RWPE2 (cell line): ENCODE measurements at regions not wholly inside any gene's neighbourhood (a gene's known extent, or its start where the extent isn't known, plus 50 kb on each side); places are given as distances from the start of the nearest gene placed in this dataset.

ENCODE experiments used
- ATAC-seq: fragments of 200-7000 bp; cut with Tn5 transposase; 3 replicates; pipeline ENCODE4 v1.9.1; 2021; ENCODE audit warnings: low read depth
- DNase-seq: peaks from one replicate; pipeline ENCODE4 v3.0.0-alpha.2; 2020; ENCODE audit warnings: low spot score
- H3K27ac ChIP-seq: fragments of 450-650 bp; 2 replicates; pipeline ENCODE4 v1.5.1; 2017; ENCODE audit warnings: mild to moderate bottlenecking; ENCODE audit not compliant: poor library complexity, severe bottlenecking
- H3K27me3 ChIP-seq: fragments of 250-450 bp; sonication (Bioruptor Pico); 2 replicates; pipeline ENCODE4 v1.5.1; 2021; ENCODE audit warnings: mild to moderate bottlenecking, moderate library complexity; ENCODE audit not compliant: insufficient read depth, poor library complexity, severe bottlenecking
- H3K36me3 ChIP-seq: fragments of 250-450 bp; sonication (Bioruptor Pico); 2 replicates; pipeline ENCODE4 v1.5.1; 2020; ENCODE audit warnings: low read depth, mild to moderate bottlenecking, moderate library complexity
- H3K4me1 ChIP-seq: fragments of 250-450 bp; sonication (Bioruptor Pico); 2 replicates; pipeline ENCODE4 v1.5.1; 2021; ENCODE audit warnings: mild to moderate bottlenecking, moderate library complexity; ENCODE audit not compliant: insufficient read depth, poor library complexity, severe bottlenecking
- H3K4me3 ChIP-seq: fragments of 250-450 bp; sonication (Bioruptor Pico); 2 replicates; pipeline ENCODE4 v1.5.1; 2021; ENCODE audit warnings: mild to moderate bottlenecking, moderate library complexity; ENCODE audit not compliant: severe bottlenecking
- H3K9me3 ChIP-seq: fragments of 250-450 bp; sonication (Bioruptor Pico); 2 replicates; pipeline ENCODE4 v1.5.1; 2021; ENCODE audit warnings: mild to moderate bottlenecking, moderate library complexity; ENCODE audit not compliant: severe bottlenecking
- CTCF ChIP-seq: fragments of 450-650 bp; IDR thresholded peaks from one replicate; pipeline ENCODE4 v1.5.1; 2017; ENCODE audit warnings: mild to moderate bottlenecking, moderate library complexity; ENCODE audit not compliant: poor library complexity, severe bottlenecking

- no peak for ATAC-seq
- no peaks in the 10 kb centered on the region for H3K9me3 ChIP-seq
- H3K36me3 ChIP-seq: no peaks in the 10 kb centered on the region
- TF ChIP-seq CTCF: no peak
- H3K27me3 ChIP-seq: no peaks in the 10 kb centered on the region
- H3K27ac ChIP-seq: no peak overlapping the region
- H3K4me3 ChIP-seq: no peak overlapping the region
- H3K4me1 ChIP-seq: no peaks in the 10 kb centered on the region
- DNase-seq: no peak
Observed at GRCh38 chr13:88627071-88627470, 955.9 kb downstream of the SLITRK5 start.

- H3K4me3 ChIP-seq: no peak overlapping the region
- ATAC-seq: no peak
- H3K27me3 ChIP-seq: no peaks in the 10 kb centered on the region
- no peaks in the 10 kb centered on the region for H3K36me3 ChIP-seq
- no peaks in the 10 kb centered on the region for H3K4me1 ChIP-seq
- no peak for TF ChIP-seq CTCF
- DNase-seq: no peak
- H3K27ac ChIP-seq: no peak overlapping the region
- no peaks in the 10 kb centered on the region for H3K9me3 ChIP-seq
Observed at GRCh38 chr13:88628882-88629281, 957.7 kb downstream of the SLITRK5 start.

- no peak for TF ChIP-seq CTCF
- Histone ChIP-seq H3K4me1 (no peaks in the 10 kb centered on the region), H3K9me3 (no peaks in the 10 kb centered on the region), H3K36me3 (no peaks in the 10 kb centered on the region), H3K27me3 (no peaks in the 10 kb centered on the region), H3K4me3 (no peak overlapping the region), H3K27ac (no peak overlapping the region)
- DNase-seq (no peak), ATAC-seq (no peak)
Observed at GRCh38 chr13:88637935-88638334, 966.8 kb downstream of the SLITRK5 start.

GRCh38 chr13:88643233-88643632 is 972.1 kb downstream of the SLITRK5 start:
- Histone ChIP-seq H3K27me3 (no peaks in the 10 kb centered on the region), H3K36me3 (no peaks in the 10 kb centered on the region), H3K4me1 (no peaks in the 10 kb centered on the region), H3K9me3 (no peaks in the 10 kb centered on the region), H3K4me3 (no peak overlapping the region), H3K27ac (no peak overlapping the region)
- no peak for TF ChIP-seq CTCF
- DNase-seq: no peak
- no peak for ATAC-seq

- no peak overlapping the region for H3K27ac ChIP-seq
- H3K4me1 ChIP-seq: no peaks in the 10 kb centered on the region
- H3K36me3 ChIP-seq: no peaks in the 10 kb centered on the region
- H3K4me3 ChIP-seq: no peak overlapping the region
- no peak for DNase-seq
- no peaks in the 10 kb centered on the region for H3K9me3 ChIP-seq
- TF ChIP-seq CTCF: no peak
- no peak for ATAC-seq
- no peaks in the 10 kb centered on the region for H3K27me3 ChIP-seq
Observed at GRCh38 chr13:88648598-88649373, 977.6 kb downstream of the SLITRK5 start.
